ENCODE measurements at regions not wholly inside any gene's neighbourhood (a gene's known extent, or its start where the extent isn't known, plus 50 kb on each side); places are given as distances from the start of the nearest gene placed in this dataset.

DNA sequence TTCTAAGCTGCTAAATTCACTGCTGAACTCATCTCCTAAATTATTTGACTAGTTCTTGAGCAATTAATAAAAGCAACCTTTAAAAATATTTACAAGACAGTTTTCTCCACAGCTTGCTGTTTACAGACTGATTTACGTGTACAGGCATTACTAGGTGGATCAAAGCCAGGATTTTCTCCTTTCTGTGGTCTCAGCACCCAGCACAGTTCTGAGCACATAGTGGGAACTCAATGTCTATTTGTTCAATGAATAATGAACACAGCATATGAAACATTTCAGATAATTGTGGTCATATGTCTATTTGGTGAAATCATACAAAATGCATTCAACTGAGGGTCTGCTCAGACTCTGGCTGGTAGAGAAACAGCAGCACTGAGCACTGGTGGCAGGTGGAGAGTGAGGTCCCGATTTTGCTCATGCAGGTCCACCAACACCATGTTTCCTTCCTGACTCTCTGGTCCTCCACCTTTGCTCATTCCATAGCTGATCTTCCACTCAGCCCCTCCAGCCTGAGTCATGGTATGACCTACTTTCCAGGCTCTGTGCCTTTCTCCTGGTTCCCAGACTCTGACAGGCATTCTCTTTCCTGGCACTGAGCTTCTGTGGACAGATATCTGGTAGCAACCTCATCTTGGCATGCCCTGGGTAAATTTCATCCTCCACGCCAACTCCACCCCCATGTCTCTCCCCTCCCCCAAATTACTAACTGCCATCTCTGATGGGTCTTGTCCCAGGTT, 311.3 kb downstream of the TGFB2 start:
- ChIA-PET CTCF (no interaction called here), POLR2A (no interaction called here)
- no peaks in the 10 kb centered on the region for H3K27me3 Mint-ChIP-seq (ENCODE audit: insufficient read depth, unreplicated experiment)
- Histone ChIP-seq H3K4me3 (ENCODE audit: low read depth, low read length) (no peak overlapping the region), H3K4me1 (peaks cover 13% of the 10 kb centered on the region), H3K9me3 (no peaks in the 10 kb centered on the region), H3K27me3 (replicated peaks; ENCODE audit: control insufficient read depth, insufficient read depth, low read length) (no peaks in the 10 kb centered on the region), H3K36me3 (ENCODE audit: control insufficient read depth, insufficient read depth, low read length) (no peaks in the 10 kb centered on the region)
- no peaks in the 10 kb centered on the region for H3K36me3 Mint-ChIP-seq (ENCODE audit: insufficient read depth, unreplicated experiment)
- no peaks in the 10 kb centered on the region for H3K9me3 Mint-ChIP-seq (ENCODE audit: unreplicated experiment)
- DNase-seq = no peak
- intact Hi-C loops (cut with micrococcal nuclease; ENCODE audit: unreplicated experiment) = no loop called here
- TF ChIP-seq CTCF (IDR thresholded peaks at IDR 0.05; ENCODE audit: insufficient read depth in 1 of 2, low read depth in 1 of 2, low read length in 1 of 2, severe bottlenecking in 1 of 2, unreplicated experiment in 1 of 2) = no peak
- BruUV-seq (replicated peaks) = no TSS peak
- H3K27ac Mint-ChIP-seq (ENCODE audit: unreplicated experiment) = no peak overlapping the region
- peaks cover 21% of the 10 kb centered on the region for H3K4me1 Mint-ChIP-seq (ENCODE audit: low read depth, unreplicated experiment)
- H3K4me3 Mint-ChIP-seq (ENCODE audit: unreplicated experiment) = no peak overlapping the region

DNA sequence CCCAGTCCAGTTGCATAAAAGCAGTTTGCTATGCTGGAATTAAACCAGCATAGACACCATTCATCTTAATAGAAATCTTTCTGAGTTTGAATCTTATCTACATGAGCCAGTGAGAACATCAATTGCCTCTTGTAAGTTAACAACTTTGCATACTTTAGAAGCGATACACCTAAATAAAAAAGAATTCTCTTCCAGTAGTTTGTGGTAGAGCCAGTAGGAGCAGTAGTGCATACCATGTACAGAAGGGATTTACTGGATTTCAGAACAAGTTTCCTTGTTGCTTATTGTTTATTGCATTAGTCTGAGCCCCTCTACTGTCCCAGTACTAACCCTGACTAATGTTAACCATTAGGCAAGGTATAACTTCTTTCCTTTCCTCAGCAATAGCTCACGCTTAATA, 313.1 kb downstream of the TGFB2 start:
- intact Hi-C loops (cut with micrococcal nuclease; ENCODE audit: unreplicated experiment) = no loop called here
- DNase-seq = no peak
- Mint-ChIP-seq H3K27ac (ENCODE audit: unreplicated experiment) (no peak overlapping the region), H3K27me3 (ENCODE audit: insufficient read depth, unreplicated experiment) (no peaks in the 10 kb centered on the region), H3K4me1 (ENCODE audit: low read depth, unreplicated experiment) (peaks cover 21% of the 10 kb centered on the region), H3K9me3 (ENCODE audit: unreplicated experiment) (no peaks in the 10 kb centered on the region), H3K4me3 (ENCODE audit: unreplicated experiment) (no peak overlapping the region), H3K36me3 (ENCODE audit: insufficient read depth, unreplicated experiment) (no peaks in the 10 kb centered on the region)
- Histone ChIP-seq H3K9me3 (no peaks in the 10 kb centered on the region), H3K27me3 (replicated peaks; ENCODE audit: control insufficient read depth, insufficient read depth, low read length) (no peaks in the 10 kb centered on the region), H3K36me3 (ENCODE audit: control insufficient read depth, insufficient read depth, low read length) (no peaks in the 10 kb centered on the region), H3K4me1 (peaks cover 13% of the 10 kb centered on the region), H3K4me3 (ENCODE audit: low read depth, low read length) (no peak overlapping the region)
- CTCF ChIA-PET = no interaction called here
- TF ChIP-seq CTCF (IDR thresholded peaks at IDR 0.05; ENCODE audit: insufficient read depth in 1 of 2, low read depth in 1 of 2, low read length in 1 of 2, severe bottlenecking in 1 of 2, unreplicated experiment in 1 of 2) = no peak
- no TSS peak for BruUV-seq (replicated peaks)
- POLR2A ChIA-PET = no interaction called here

DNA sequence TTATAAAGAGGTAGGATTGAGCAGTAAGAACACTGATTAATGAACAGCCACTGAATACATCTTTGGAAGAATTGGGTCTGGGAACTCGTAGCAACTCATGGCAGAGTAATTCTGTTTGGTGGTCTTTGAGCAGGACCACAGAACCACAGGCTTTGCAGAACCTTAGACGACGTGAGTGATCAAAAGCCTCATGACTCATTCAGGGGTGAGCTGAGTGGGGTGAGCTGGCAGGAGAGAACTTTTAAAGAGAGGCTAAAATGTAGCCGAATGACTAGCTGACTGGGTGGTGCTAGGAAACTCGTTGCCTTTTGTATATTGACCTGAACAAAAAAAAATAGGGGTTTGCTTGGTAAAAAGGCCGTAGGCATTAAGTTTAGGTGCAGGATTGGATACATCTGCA, 313.8 kb downstream of the TGFB2 start:
- Histone ChIP-seq H3K4me3 (ENCODE audit: low read depth, low read length) (no peak overlapping the region), H3K9me3 (no peaks in the 10 kb centered on the region), H3K27me3 (replicated peaks; ENCODE audit: control insufficient read depth, insufficient read depth, low read length) (no peaks in the 10 kb centered on the region), H3K36me3 (ENCODE audit: control insufficient read depth, insufficient read depth, low read length) (no peaks in the 10 kb centered on the region), H3K4me1 (peaks cover 13% of the 10 kb centered on the region)
- ChIA-PET CTCF (no interaction called here), POLR2A (no interaction called here)
- Mint-ChIP-seq H3K4me1 (ENCODE audit: low read depth, unreplicated experiment) (peaks cover 21% of the 10 kb centered on the region), H3K27ac (ENCODE audit: unreplicated experiment) (no peak overlapping the region), H3K4me3 (ENCODE audit: unreplicated experiment) (no peak overlapping the region), H3K36me3 (ENCODE audit: insufficient read depth, unreplicated experiment) (no peaks in the 10 kb centered on the region), H3K27me3 (ENCODE audit: insufficient read depth, unreplicated experiment) (no peaks in the 10 kb centered on the region), H3K9me3 (ENCODE audit: unreplicated experiment) (no peaks in the 10 kb centered on the region)
- no peak for DNase-seq
- TF ChIP-seq CTCF (IDR thresholded peaks at IDR 0.05; ENCODE audit: insufficient read depth in 1 of 2, low read depth in 1 of 2, low read length in 1 of 2, severe bottlenecking in 1 of 2, unreplicated experiment in 1 of 2) = no peak
- intact Hi-C loops (cut with micrococcal nuclease; ENCODE audit: unreplicated experiment) = no loop called here
- BruUV-seq (replicated peaks) = no TSS peak
